Gastroesophageal sphincter (tissue), 3 donors: ENCODE measurements at regions not wholly inside any gene's neighbourhood (a gene's known extent, or its start where the extent isn't known, plus 50 kb on each side); places are given as distances from the start of the nearest gene placed in this dataset.
"Not testable (repeated sequence)": the region's sequence is repeated elsewhere in the genome, so short reads cannot be mapped to it uniquely, and the experiment has no call there.

Experiments
- CTCF ChIP-seq, 4 experiments: fragments of 200-600 bp in 2 of 4; fragments of 450-650 bp in 2 of 4; sonication (generic) in 1 of 4; IDR thresholded peaks; one replicate each; pipeline ENCODE4 v1.5.1; 2017 to 2019; ENCODE audit warnings: antibody characterized with exemption in 4 of 4, mild to moderate bottlenecking in 2 of 4, moderate library complexity in 2 of 4
- EP300 ChIP-seq: sonication (generic); formaldehyde crosslinking; IDR thresholded peaks from one replicate; pipeline ENCODE4 v1.6.1; 2017; ENCODE audit warnings: antibody characterized with exemption, mild to moderate bottlenecking
- POLR2A ChIP-seq, 2 donors: fragments of 450-650 bp; IDR thresholded peaks; one replicate each; pipeline ENCODE4 v1.6.1; 2017; ENCODE audit warnings: antibody characterized with exemption in 2 of 2, mild to moderate bottlenecking in 2 of 2, moderate library complexity in 1 of 2
- POLR2AphosphoS5 ChIP-seq: sonication (generic); formaldehyde crosslinking; IDR thresholded peaks from one replicate; pipeline ENCODE4 v1.6.1; 2017; ENCODE audit warnings: antibody characterized with exemption

DNA sequence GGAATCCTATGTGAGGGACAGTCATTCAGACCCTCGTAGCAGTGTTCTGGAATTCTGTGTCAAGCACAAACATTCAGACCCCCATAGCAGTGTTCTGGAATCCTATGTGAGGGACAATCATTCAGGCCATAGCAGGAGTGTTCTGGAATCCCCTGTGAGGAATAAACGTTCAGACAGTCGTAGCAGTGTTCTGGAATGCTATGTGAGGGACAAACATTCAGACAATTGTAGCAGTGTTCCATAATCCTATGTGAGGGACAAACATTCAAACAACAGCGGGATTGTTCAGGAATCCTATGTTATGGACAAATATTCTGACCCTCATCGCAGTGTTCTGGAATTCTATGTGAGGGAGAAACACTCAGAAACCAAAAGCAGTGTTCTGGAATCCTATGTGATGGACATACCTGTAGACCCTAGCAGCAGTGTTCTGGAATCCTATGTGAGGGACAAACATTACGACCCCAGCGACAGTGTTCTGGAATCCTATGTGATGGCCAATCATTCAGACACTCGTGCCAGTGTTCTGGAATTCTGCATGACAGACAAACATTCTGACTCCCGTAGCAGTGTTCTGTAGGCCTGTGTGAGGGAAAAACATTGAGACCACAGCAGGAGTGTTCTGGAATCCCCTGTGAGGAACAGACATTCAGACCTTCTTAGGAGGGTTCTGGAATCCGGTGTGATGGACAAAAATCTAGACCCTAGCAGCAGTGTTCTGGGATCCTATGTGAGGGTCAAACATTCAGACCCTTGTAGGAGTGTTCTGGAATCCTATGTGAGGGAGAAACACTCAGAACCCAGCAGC lies 388.1 kb upstream of the SPATA31A5 start:
- TF ChIP-seq CTCF (IDR thresholded peaks at IDR 0.05); POLR2AphosphoS5; POLR2A (IDR thresholded peaks at IDR 0.05); EP300: not testable (repeated sequence)
